ENCODE measurements at regions not wholly inside any gene's neighbourhood (a gene's known extent, or its start where the extent isn't known, plus 50 kb on each side); places are given as distances from the start of the nearest gene placed in this dataset.

DNA sequence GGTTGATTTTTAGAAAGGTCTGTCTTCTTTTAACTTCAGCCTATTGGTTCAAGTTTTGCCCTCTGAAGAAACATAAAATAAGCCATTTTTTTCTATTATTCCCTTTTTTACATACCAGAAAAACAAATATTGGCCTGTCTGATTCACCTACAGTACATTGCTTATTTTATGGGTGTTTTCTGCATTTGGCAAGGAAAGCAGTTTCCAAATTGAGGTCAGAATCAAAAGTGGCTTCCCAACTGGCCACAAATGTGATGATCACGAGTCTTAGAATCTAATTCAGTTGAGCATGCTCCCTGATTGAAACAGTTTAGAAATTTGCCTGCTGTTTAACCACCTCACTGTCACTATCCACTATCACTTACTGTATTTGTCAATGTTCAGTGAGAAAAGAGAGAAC lies 106.9 kb upstream of the CHMP2B start:
- no TSS peak for BruUV-seq (replicated peaks)
- Histone ChIP-seq H3K27me3 (ENCODE audit: control insufficient read depth in 1 of 2, insufficient read depth in 2 of 2, low read length in 2 of 2) (no peaks in the 10 kb centered on the region), H3K9ac (ENCODE audit: insufficient read depth, low read depth, low read length) (no peak overlapping the region), H2AFZ (ENCODE audit: low read length) (no peak overlapping the region), H3K27ac (ENCODE audit: extremely low read length, insufficient read depth, low read length) (no peak overlapping the region), H3K4me2 (ENCODE audit: low read depth, low read length) (no peak overlapping the region), H3K4me3 (replicated peaks in 1 of 3; ENCODE audit: insufficient read depth in 1 of 3, low read depth in 2 of 3, low read length in 3 of 3) (no peak overlapping the region), H3K9me3 (ENCODE audit: low read length) (no peaks in the 10 kb centered on the region), H3K4me1 (ENCODE audit: insufficient read depth, low read length) (no peaks in the 10 kb centered on the region), H3K79me2 (ENCODE audit: insufficient read depth, low read length) (no peaks in the 10 kb centered on the region), H3K36me3 (replicated peaks in 1 of 2; ENCODE audit: control insufficient read depth in 1 of 2, insufficient read depth in 2 of 2, low read length in 2 of 2) (no peaks in the 10 kb centered on the region), H4K20me1 (ENCODE audit: insufficient read depth, low read length) (no peaks in the 10 kb centered on the region)
- no peak for FAIRE-seq
- intact Hi-C loops (cut with micrococcal nuclease; ENCODE audit: unreplicated experiment): no loop called here
- ChIA-PET POLR2A (no interaction called here), CTCF (ENCODE audit: low intra/inter-chr PET ratio, low total read pairs) (no interaction called here)
- TF ChIP-seq ZNF281 (CRISPR knock-in tag; IDR thresholded peaks at IDR 0.05; ENCODE audit: borderline replicate concordance) (no peak), HDAC2 (CRISPR knock-in tag; IDR thresholded peaks at IDR 0.05) (no peak), ZNF207 (IDR thresholded peaks at IDR 0.05; ENCODE audit: borderline replicate concordance) (no peak), SMYD3 (CRISPR knock-in tag; IDR thresholded peaks at IDR 0.05) (no peak), ZNF282 (IDR thresholded peaks at IDR 0.05; ENCODE audit: partially characterized antibody) (no peak), AFF4 (CRISPR knock-in tag; IDR thresholded peaks at IDR 0.05) (no peak), ZNF232 (CRISPR knock-in tag; IDR thresholded peaks at IDR 0.05; ENCODE audit: borderline replicate concordance) (no peak), NKX3-1 (CRISPR knock-in tag; IDR thresholded peaks at IDR 0.05) (no peak), ARHGAP35 (CRISPR knock-in tag; IDR thresholded peaks at IDR 0.05; ENCODE audit: borderline replicate concordance) (no peak)
- TF ChIP-seq, protein P1, sequence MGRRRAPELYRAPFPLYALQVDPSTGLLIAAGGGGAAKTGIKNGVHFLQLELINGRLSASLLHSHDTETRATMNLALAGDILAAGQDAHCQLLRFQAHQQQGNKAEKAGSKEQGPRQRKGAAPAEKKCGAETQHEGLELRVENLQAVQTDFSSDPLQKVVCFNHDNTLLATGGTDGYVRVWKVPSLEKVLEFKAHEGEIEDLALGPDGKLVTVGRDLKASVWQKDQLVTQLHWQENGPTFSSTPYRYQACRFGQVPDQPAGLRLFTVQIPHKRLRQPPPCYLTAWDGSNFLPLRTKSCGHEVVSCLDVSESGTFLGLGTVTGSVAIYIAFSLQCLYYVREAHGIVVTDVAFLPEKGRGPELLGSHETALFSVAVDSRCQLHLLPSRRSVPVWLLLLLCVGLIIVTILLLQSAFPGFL (CRISPR knock-in tag; IDR thresholded peaks at IDR 0.05): no peak
- in situ Hi-C loops (cut with HindIII; ENCODE audit: extremely low pct_ligation_motif_present, low pct_unique_long_range_greater_than_20kb): no loop called here
- DNase-seq (ENCODE audit: low spot score): no peak
- no peak for ATAC-seq
- WGBS (ENCODE audit: low lambda C conversion rate): 4% methylated on average over 1 of the region's 1 CpG
